ENCODE measurements at regions not wholly inside any gene's neighbourhood (a gene's known extent, or its start where the extent isn't known, plus 50 kb on each side); places are given as distances from the start of the nearest gene placed in this dataset.

DNA sequence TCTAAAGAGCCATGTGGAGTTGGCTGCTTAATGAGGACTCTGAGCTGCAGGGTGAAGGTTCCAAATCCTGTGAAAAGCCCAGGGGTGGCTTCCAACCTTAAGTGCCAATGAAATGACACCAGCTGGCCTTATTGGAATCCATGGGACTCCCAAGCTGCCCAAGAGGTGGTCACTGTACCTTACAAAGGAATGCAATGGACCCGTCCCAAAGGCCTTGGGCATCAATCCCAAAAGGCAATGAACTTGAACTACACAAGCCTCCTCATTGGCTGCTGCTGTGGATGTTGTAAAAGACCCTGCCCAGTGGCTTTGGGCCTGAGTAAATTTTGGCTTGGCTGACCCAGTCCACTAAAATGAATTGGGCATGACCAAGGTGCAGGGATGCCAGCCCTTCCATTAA is 129.3 kb downstream of the WNT5A start:
- TF ChIP-seq TAF1 (IDR thresholded peaks at IDR 0.05; ENCODE audit: borderline replicate concordance, insufficient read depth, low read length) = no peak
- TF ChIP-seq REST (IDR thresholded peaks at IDR 0.05; ENCODE audit: insufficient read depth in 1 of 2, low read depth in 2 of 2, low read length in 2 of 2) = no peak
- no peak for TF ChIP-seq POLR2AphosphoS5 (IDR thresholded peaks at IDR 0.05; ENCODE audit: low read depth, low read length)
